Tibial nerve (tissue), 4 donors: ENCODE measurements at regions not wholly inside any gene's neighbourhood (a gene's known extent, or its start where the extent isn't known, plus 50 kb on each side); places are given as distances from the start of the nearest gene placed in this dataset.

ENCODE experiments used
- CTCF ChIP-seq, 5 experiments: fragments of 200-600 bp in 3 of 5; fragments of 450-650 bp in 2 of 5; sonication (generic) in 3 of 5; IDR thresholded peaks; one replicate each; pipeline ENCODE4 v1.5.1; 2016 to 2019; ENCODE audit warnings: antibody characterized with exemption in 5 of 5, mild to moderate bottlenecking in 3 of 5, moderate library complexity in 2 of 5
- EP300 ChIP-seq, 2 donors: sonication (generic); formaldehyde crosslinking; IDR thresholded peaks; one replicate each; pipeline ENCODE4 v1.6.1; 2017; ENCODE audit warnings: antibody characterized with exemption in 2 of 2, mild to moderate bottlenecking in 1 of 2
- POLR2A ChIP-seq, 2 donors: fragments of 450-650 bp; IDR thresholded peaks; one replicate each; pipeline ENCODE4 v1.6.1; 2017; ENCODE audit warnings: antibody characterized with exemption in 2 of 2, mild to moderate bottlenecking in 2 of 2, moderate library complexity in 2 of 2

- TF ChIP-seq CTCF (IDR thresholded peaks at IDR 0.05) (no peak), POLR2A (IDR thresholded peaks at IDR 0.05) (no peak), EP300 (IDR thresholded peaks at IDR 0.05) (no peak)
Observed at GRCh38 chr15:38899300-38899699, 334.7 kb upstream of the RASGRP1 start.
